Keratinocyte (primary cell): ENCODE measurements at regions not wholly inside any gene's neighbourhood (a gene's known extent, or its start where the extent isn't known, plus 50 kb on each side); places are given as distances from the start of the nearest gene placed in this dataset.

Source experiments
- EZH2 ChIP-seq: IDR thresholded peaks from one replicate; pipeline ENCODE4 v1.6.1; 2012; ENCODE audit warnings: inconsistent platforms, mild to moderate bottlenecking, low read length, moderate library complexity
- TF ChIP-seq, protein P1 (sequence below), 3 experiments: IDR thresholded peaks in 1 of 3; conservative IDR thresholded peaks in 1 of 3; optimal IDR thresholded peaks in 1 of 3; 2 replicates in 2 of 3; 3 replicates in 1 of 3; pipeline versions ENCODE3 to v1.5.1; 2011; ENCODE audit warnings: low read length in 3 of 3, mild to moderate bottlenecking in 3 of 3, moderate library complexity in 2 of 3, control low read depth in 1 of 3, inconsistent platforms in 1 of 3; ENCODE audit not compliant: insufficient read depth in 2 of 3; ENCODE audit errors: extremely low read depth in 1 of 3

DNA sequence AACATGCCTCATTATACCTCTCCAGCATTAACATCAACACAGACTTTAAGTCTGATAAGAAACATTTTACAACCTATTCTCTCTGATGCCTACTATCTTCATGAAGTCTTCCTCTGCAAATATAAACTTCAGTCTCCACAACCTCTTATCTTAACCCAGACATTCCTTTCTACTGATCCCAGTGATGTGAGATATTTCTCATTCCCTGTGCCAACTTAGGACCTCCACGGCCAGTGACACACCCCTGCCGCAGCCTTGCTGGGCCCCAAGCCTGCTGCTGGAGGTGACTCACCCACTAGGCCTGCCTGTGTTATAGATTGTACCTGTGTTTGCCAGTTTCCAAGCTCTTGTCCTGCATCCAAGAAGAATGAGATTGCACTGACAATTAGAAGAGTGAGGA, 734.5 kb upstream of the CADM2 start:
- no peak for TF ChIP-seq EZH2
- TF ChIP-seq, protein P1, sequence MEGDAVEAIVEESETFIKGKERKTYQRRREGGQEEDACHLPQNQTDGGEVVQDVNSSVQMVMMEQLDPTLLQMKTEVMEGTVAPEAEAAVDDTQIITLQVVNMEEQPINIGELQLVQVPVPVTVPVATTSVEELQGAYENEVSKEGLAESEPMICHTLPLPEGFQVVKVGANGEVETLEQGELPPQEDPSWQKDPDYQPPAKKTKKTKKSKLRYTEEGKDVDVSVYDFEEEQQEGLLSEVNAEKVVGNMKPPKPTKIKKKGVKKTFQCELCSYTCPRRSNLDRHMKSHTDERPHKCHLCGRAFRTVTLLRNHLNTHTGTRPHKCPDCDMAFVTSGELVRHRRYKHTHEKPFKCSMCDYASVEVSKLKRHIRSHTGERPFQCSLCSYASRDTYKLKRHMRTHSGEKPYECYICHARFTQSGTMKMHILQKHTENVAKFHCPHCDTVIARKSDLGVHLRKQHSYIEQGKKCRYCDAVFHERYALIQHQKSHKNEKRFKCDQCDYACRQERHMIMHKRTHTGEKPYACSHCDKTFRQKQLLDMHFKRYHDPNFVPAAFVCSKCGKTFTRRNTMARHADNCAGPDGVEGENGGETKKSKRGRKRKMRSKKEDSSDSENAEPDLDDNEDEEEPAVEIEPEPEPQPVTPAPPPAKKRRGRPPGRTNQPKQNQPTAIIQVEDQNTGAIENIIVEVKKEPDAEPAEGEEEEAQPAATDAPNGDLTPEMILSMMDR (optimal IDR thresholded peaks at IDR 0.05 in 1 of 3, IDR thresholded peaks at IDR 0.05 in 1 of 3, conservative IDR thresholded peaks at IDR 0.05 in 1 of 3; ENCODE audit: extremely low read depth in 1 of 3, insufficient read depth in 2 of 3, low read length in 3 of 3), result no peak
